ENCODE measurements at regions not wholly inside any gene's neighbourhood (a gene's known extent, or its start where the extent isn't known, plus 50 kb on each side); places are given as distances from the start of the nearest gene placed in this dataset.

DNA sequence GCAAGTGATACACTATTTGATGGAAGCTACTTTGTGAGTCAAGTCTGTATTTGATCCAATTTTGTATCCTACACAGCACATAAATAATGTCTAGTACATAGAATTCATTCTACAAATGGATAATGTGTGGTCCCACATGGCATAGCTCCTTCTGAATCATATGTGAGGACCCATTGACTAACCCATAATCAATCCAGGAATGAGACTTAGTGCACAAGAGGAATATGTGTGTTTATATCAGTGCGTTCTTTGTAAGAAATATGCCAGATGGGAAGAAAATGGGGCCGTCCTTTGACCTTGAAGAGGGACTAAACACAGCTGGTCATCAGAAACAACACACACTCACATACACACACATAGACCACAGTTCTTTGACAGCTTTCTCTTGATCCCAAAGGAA, 282.7 kb upstream of the SEMA6D start:
- no peaks in the 10 kb centered on the region for H3K9me3 Mint-ChIP-seq
- Histone ChIP-seq H3K4me3 (ENCODE audit: low read length) (no peak overlapping the region), H3K27ac (ENCODE audit: low read depth, low read length) (no peak overlapping the region)

DNA sequence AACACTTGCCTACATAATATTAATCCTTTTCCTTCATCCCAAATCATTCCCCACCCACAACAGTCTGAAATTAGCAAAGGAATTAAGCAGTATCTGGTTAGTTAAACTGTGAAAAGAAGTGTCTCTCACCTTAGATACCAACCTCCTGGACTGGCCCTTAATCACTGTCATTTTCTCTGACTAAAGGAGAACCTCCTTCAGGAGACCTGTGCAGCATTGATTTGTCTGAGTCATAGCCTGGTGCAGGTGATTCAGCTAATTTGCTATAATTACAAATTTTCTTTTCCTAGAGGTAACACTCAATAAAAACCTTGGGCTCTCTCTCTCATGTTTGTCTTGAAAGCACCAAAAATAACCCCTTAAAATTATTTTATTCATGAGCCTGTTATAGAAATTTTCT, 279.8 kb upstream of the SEMA6D start:
- Histone ChIP-seq H3K9me3 (ENCODE audit: control insufficient read depth, low read length) (no peaks in the 10 kb centered on the region), H3K36me3 (ENCODE audit: control insufficient read depth, insufficient read depth, low read length) (no peaks in the 10 kb centered on the region), H3K9ac (ENCODE audit: extremely low read depth, low read length, poor library complexity, severe bottlenecking) (no peak overlapping the region), H3K4me3 (ENCODE audit: low read length) (no peak overlapping the region), H3K27ac (ENCODE audit: low read depth, low read length) (no peak overlapping the region), H3K4me1 (ENCODE audit: control insufficient read depth, insufficient read depth, low read length) (peaks cover 3% of the 10 kb centered on the region), H3K27me3 (ENCODE audit: control insufficient read depth, insufficient read depth, low read length, poor library complexity, severe bottlenecking) (no peaks in the 10 kb centered on the region)
- TF ChIP-seq, protein P1, sequence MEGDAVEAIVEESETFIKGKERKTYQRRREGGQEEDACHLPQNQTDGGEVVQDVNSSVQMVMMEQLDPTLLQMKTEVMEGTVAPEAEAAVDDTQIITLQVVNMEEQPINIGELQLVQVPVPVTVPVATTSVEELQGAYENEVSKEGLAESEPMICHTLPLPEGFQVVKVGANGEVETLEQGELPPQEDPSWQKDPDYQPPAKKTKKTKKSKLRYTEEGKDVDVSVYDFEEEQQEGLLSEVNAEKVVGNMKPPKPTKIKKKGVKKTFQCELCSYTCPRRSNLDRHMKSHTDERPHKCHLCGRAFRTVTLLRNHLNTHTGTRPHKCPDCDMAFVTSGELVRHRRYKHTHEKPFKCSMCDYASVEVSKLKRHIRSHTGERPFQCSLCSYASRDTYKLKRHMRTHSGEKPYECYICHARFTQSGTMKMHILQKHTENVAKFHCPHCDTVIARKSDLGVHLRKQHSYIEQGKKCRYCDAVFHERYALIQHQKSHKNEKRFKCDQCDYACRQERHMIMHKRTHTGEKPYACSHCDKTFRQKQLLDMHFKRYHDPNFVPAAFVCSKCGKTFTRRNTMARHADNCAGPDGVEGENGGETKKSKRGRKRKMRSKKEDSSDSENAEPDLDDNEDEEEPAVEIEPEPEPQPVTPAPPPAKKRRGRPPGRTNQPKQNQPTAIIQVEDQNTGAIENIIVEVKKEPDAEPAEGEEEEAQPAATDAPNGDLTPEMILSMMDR (conservative IDR thresholded peaks at IDR 0.05), result no peak
- Mint-ChIP-seq H3K9me3 (no peaks in the 10 kb centered on the region), H3K27ac (no peak overlapping the region), H3K4me1 (peaks cover 27% of the 10 kb centered on the region), H3K4me3 (no peak overlapping the region), H3K36me3 (ENCODE audit: low read depth) (no peaks in the 10 kb centered on the region), H3K27me3 (ENCODE audit: insufficient read depth) (no peaks in the 10 kb centered on the region)
- no peak for DNase-seq

More for the DNA sequence above, 282.7 kb upstream of the SEMA6D start:
- H3K27ac Mint-ChIP-seq, result no peak overlapping the region
- no peaks in the 10 kb centered on the region for H3K27me3 Mint-ChIP-seq (ENCODE audit: insufficient read depth)
- WGBS, 2 experiments (ENCODE audit: insufficient coverage in 1 of 2, insufficient read length in 1 of 2), result 80 to 100% methylated on average over 1 to 2 of the region's 2 CpGs
- TF ChIP-seq, protein P1 (conservative IDR thresholded peaks at IDR 0.05), result no peak
- no peak for DNase-seq
- no peaks in the 10 kb centered on the region for H3K27me3 ChIP-seq (ENCODE audit: control insufficient read depth, insufficient read depth, low read length, poor library complexity, severe bottlenecking)
- H3K36me3 Mint-ChIP-seq (ENCODE audit: low read depth), result no peaks in the 10 kb centered on the region
- no peaks in the 10 kb centered on the region for H3K9me3 ChIP-seq (ENCODE audit: control insufficient read depth, low read length)
- no peak overlapping the region for H3K9ac ChIP-seq (ENCODE audit: extremely low read depth, low read length, poor library complexity, severe bottlenecking)
- H3K36me3 ChIP-seq (ENCODE audit: control insufficient read depth, insufficient read depth, low read length), result no peaks in the 10 kb centered on the region
- no peak overlapping the region for H3K4me3 Mint-ChIP-seq
- peaks cover 3% of the 10 kb centered on the region for H3K4me1 ChIP-seq (ENCODE audit: control insufficient read depth, insufficient read depth, low read length)
- peaks cover 14% of the 10 kb centered on the region for H3K4me1 Mint-ChIP-seq

DNA sequence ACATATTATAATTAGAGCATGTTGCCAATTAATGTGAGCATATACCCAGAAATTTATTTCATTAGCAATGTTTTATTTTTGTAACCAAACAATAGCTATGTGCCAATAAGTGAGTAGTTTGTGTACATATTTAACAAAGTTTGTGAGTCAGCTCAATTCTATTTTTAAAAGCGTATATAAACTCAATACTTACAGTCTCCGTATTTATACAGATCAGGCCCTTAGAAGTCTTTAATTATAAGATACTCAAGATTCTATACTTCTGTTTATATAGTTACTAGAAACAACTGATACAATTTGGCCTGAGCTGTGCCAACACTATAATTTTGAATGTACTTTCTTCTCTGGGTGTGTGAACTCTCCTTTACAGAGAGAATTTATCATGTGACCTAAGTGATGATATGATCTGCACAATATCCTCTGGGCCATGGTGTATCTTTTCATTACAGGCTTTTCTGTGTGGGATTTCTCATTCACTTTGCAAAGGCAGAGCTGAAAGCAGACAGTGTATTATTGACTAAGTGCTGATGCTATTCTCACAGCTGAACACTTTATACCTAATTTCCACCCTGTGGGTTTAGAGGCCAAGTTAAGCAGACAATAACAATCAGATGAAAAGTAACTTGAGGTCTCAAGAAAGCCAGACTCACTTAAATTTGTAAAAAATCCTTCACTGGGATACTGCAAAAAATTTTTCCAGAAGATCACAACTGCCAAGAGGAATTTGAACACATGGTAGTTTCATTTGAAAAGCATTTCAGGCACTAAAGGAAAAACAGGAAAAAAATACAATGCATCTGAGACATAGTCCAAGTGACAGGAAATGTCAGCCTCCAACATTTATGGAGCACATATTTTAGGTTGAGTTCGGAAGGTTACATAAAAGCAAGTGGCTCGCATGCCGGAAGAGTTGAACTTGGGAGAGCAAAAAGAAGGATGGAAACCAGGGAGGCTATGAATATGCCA, 277.9 kb upstream of the SEMA6D start:
- H3K9ac ChIP-seq (ENCODE audit: extremely low read depth, low read length, poor library complexity, severe bottlenecking), result no peak overlapping the region
- Mint-ChIP-seq H3K4me3 (no peak overlapping the region), H3K27me3 (ENCODE audit: insufficient read depth) (no peaks in the 10 kb centered on the region), H3K9me3 (no peaks in the 10 kb centered on the region), H3K27ac (no peak overlapping the region), H3K4me1 (peaks cover 27% of the 10 kb centered on the region), H3K36me3 (ENCODE audit: low read depth) (no peaks in the 10 kb centered on the region)
- H3K27me3 ChIP-seq (ENCODE audit: control insufficient read depth, insufficient read depth, low read length, poor library complexity, severe bottlenecking), result no peaks in the 10 kb centered on the region
- H3K9me3 ChIP-seq (ENCODE audit: control insufficient read depth, low read length), result no peaks in the 10 kb centered on the region
- TF ChIP-seq, protein P1 (conservative IDR thresholded peaks at IDR 0.05), result no peak
- H3K4me1 ChIP-seq (ENCODE audit: control insufficient read depth, insufficient read depth, low read length), result peaks cover 3% of the 10 kb centered on the region
- no peak overlapping the region for H3K27ac ChIP-seq (ENCODE audit: low read depth, low read length)
- WGBS, 2 experiments (ENCODE audit: insufficient coverage in 1 of 2, insufficient read length in 1 of 2), result 90 to 94% methylated on average over 3 of the region's 5 CpGs
- no peak overlapping the region for H3K4me3 ChIP-seq (ENCODE audit: low read length)
- no peaks in the 10 kb centered on the region for H3K36me3 ChIP-seq (ENCODE audit: control insufficient read depth, insufficient read depth, low read length)
- no peak for DNase-seq
